GM08714 (cell line): ENCODE measurements at regions not wholly inside any gene's neighbourhood (a gene's known extent, or its start where the extent isn't known, plus 50 kb on each side); places are given as distances from the start of the nearest gene placed in this dataset.
"Not testable (repeated sequence)": the region's sequence is repeated elsewhere in the genome, so short reads cannot be mapped to it uniquely, and the experiment has no call there.

Source experiments
- H3K4me3 ChIP-seq: fragments of 200-500 bp; sonication (Bioruptor generic); 2 replicates; pipeline ENCODE4 v1.5.1; 2014; ENCODE audit warnings: mild to moderate bottlenecking, low read length, inconsistent platforms
- ZNF274 ChIP-seq: IDR thresholded peaks from 2 replicates; pipeline ENCODE4 v1.6.1; 2012; ENCODE audit warnings: mild to moderate bottlenecking, low read depth, low read length

- TF ChIP-seq ZNF274, result no peak
- peak overlapping the region; percentile 7; the same call in 1 of the 2 replicates for H3K4me3 ChIP-seq
These were observed 110.0 kb downstream of the GPX5 start for GRCh38 chr6:28635547-28636158.

GRCh38 chr6:28638787-28639430 is 113.2 kb downstream of the GPX5 start:
- no peak for TF ChIP-seq ZNF274
- H3K4me3 ChIP-seq, result no peak overlapping the region

GRCh38 chr6:28639445-28640290 is 114.0 kb downstream of the GPX5 start:
- H3K4me3 ChIP-seq, result not testable (repeated sequence)

GRCh38 chr6:28643017-28643740 is 117.5 kb downstream of the GPX5 start:
- no peak overlapping the region for H3K4me3 ChIP-seq
- TF ChIP-seq ZNF274, result no peak

- H3K4me3 ChIP-seq, result no peak overlapping the region
- no peak for TF ChIP-seq ZNF274
These were observed 121.0 kb downstream of the GPX5 start for GRCh38 chr6:28646650-28647049.

- TF ChIP-seq ZNF274, result no peak
These were observed 122.6 kb downstream of the GPX5 start for GRCh38 chr6:28648035-28648877.

GRCh38 chr6:28648878-28649375 is 123.2 kb downstream of the GPX5 start:
- TF ChIP-seq ZNF274, result no peak
- H3K4me3 ChIP-seq, result peak overlapping the region; percentile 99

More at GRCh38 chr6:28648035-28648877, 122.6 kb downstream of the GPX5 start:
- H3K4me3 ChIP-seq, result peak overlapping the region; percentile 99

- no peak for TF ChIP-seq ZNF274
- no peak overlapping the region for H3K4me3 ChIP-seq
These were observed 125.5 kb downstream of the GPX5 start for GRCh38 chr6:28651161-28651560.

GRCh38 chr6:28653876-28654275 is 128.2 kb downstream of the GPX5 start:
- no peak for TF ChIP-seq ZNF274
- H3K4me3 ChIP-seq, result no peak overlapping the region

- no peak overlapping the region for H3K4me3 ChIP-seq
- no peak for TF ChIP-seq ZNF274
These were observed 129.5 kb downstream of the GPX5 start for GRCh38 chr6:28655164-28655563.

- H3K4me3 ChIP-seq, result no peak overlapping the region
- TF ChIP-seq ZNF274, result no peak
These were observed 131.0 kb downstream of the GPX5 start for GRCh38 chr6:28656715-28657114.

GRCh38 chr6:28657381-28657768 is 131.7 kb downstream of the GPX5 start:
- peak overlapping the region; percentile 75 for H3K4me3 ChIP-seq
- TF ChIP-seq ZNF274, result no peak

- TF ChIP-seq ZNF274, result no peak
These were observed 132.2 kb downstream of the GPX5 start for GRCh38 chr6:28657769-28658465.

More at GRCh38 chr6:28657769-28658465, 132.2 kb downstream of the GPX5 start:
- H3K4me3 ChIP-seq, result peak overlapping the region; percentile 75
